GM12878 (cell line): ENCODE measurements at regions not wholly inside any gene's neighbourhood (a gene's known extent, or its start where the extent isn't known, plus 50 kb on each side); places are given as distances from the start of the nearest gene placed in this dataset.
"Not testable (repeated sequence)": the region's sequence is repeated elsewhere in the genome, so short reads cannot be mapped to it uniquely, and the experiment has no call there.

ENCODE experiments used
- ATAC-seq: fragments of 200-7000 bp; cut with Tn5 transposase; 3 replicates; pipeline ENCODE4 v1.9.1; 2020; ENCODE audit warnings: mild to moderate bottlenecking, moderate library complexity
- BruUV-seq: library from RNA; stranded (reverse); fragments of 400-500 nt; replicated peaks from 2 replicates; lab custom pipeline; 2021; lab: Mats Ljungman, UMichigan
- CTCF ChIA-PET: fragments of 300-600 bp; sonication (Branson Sonifier 250); formaldehyde crosslinking; extraction: SDS; loops from one replicate; lab custom pipeline; 2021; ENCODE audit warnings: inconsistent platforms; lab: Yijun Ruan, JAX
- POLR2A ChIA-PET: fragments of 350-600 bp; formaldehyde crosslinking; extraction: SDS; loops from one replicate; lab custom pipeline; 2021; ENCODE audit warnings: inconsistent platforms; lab: Charles Lee
- RAD21 ChIA-PET: fragments of 300-600 bp; sonication (Branson Sonifier 250); formaldehyde crosslinking; loops from one replicate; lab custom pipeline; 2023; ENCODE audit warnings: antibody characterized with exemption; ENCODE audit not compliant: unreplicated experiment; lab: Charles Lee
- SMC1A ChIA-PET: fragments of 300-600 bp; sonication (Branson Sonifier 250); formaldehyde crosslinking; loops from one replicate; lab custom pipeline; 2023; ENCODE audit not compliant: unreplicated experiment, uncharacterized antibody; lab: Charles Lee
- DNase-seq: peaks from one replicate; pipeline ENCODE4 v3.0.0-alpha.2; 2011; ENCODE audit warnings: low read depth, low spot score
- FAIRE-seq: peaks from 3 replicates; lab custom pipeline; 2011; peaks lifted over from hg19 to GRCh38; lab: Jason Lieb, UNC
- H2AFZ ChIP-seq: 2 replicates; pipeline ENCODE4 v1.6.0; 2011; ENCODE audit warnings: low read depth, low read length, control low read depth; ENCODE audit not compliant: control insufficient read depth
- H3K27ac ChIP-seq: 2 replicates; pipeline ENCODE4 v1.5.1; 2011; ENCODE audit warnings: control low read depth; ENCODE audit not compliant: control insufficient read depth, insufficient read depth
- H3K27me3 ChIP-seq, 2 experiments: replicated peaks in 1 of 2; 2 replicates each; pipeline versions ENCODE4 v1.6.0 to v1.6.1; 2011; ENCODE audit warnings: low read length in 1 of 2; ENCODE audit not compliant: control insufficient read depth in 2 of 2, insufficient read depth in 2 of 2
- H3K36me3 ChIP-seq, 2 experiments: 2 replicates each; pipeline ENCODE4 v1.5.1; 2011; ENCODE audit warnings: low read length in 1 of 2; ENCODE audit not compliant: control insufficient read depth in 2 of 2, insufficient read depth in 2 of 2
- H3K4me1 ChIP-seq: 2 replicates; pipeline ENCODE4 v1.6.1; 2011; ENCODE audit warnings: mild to moderate bottlenecking, low read length, moderate library complexity, mixed read lengths; ENCODE audit not compliant: control insufficient read depth, insufficient read depth
- H3K4me2 ChIP-seq: 2 replicates; pipeline ENCODE4 v1.6.0; 2011; ENCODE audit warnings: control low read depth; ENCODE audit not compliant: control insufficient read depth, insufficient read depth
- H3K4me3 ChIP-seq: fragments of 200-600 bp; sonication (generic); 2 replicates; pipeline ENCODE4 v1.5.1; 2016
- H3K79me2 ChIP-seq: 2 replicates; pipeline ENCODE4 v1.6.0; 2011; ENCODE audit warnings: low read length; ENCODE audit not compliant: control insufficient read depth, insufficient read depth
- H3K9ac ChIP-seq: 2 replicates; pipeline ENCODE4 v1.8.0; 2011; ENCODE audit warnings: low read length, control low read depth, mixed read lengths; ENCODE audit not compliant: control insufficient read depth, insufficient read depth
- H3K9me3 ChIP-seq: replicated peaks from 3 replicates; pipeline ENCODE4 v1.5.1; 2011; ENCODE audit warnings: mild to moderate bottlenecking, low read length; ENCODE audit not compliant: control insufficient read depth, insufficient read depth
- H4K20me1 ChIP-seq: 2 replicates; pipeline ENCODE4 v1.6.0; 2011; ENCODE audit not compliant: control insufficient read depth, insufficient read depth
- ATF7 ChIP-seq: fragments of 450-650 bp; IDR thresholded peaks from 2 replicates; pipeline ENCODE4 v1.6.1; 2016; ENCODE audit warnings: low read depth, mild to moderate bottlenecking
- HDAC2 ChIP-seq: fragments of 200-600 bp; sonication (generic); IDR thresholded peaks from 2 replicates; pipeline ENCODE4 v1.6.1; 2017
- MXI1 ChIP-seq: fragments of 150-350 bp; IDR thresholded peaks from 2 replicates; pipeline ENCODE4 v1.6.1; 2011; ENCODE audit warnings: low read depth, mild to moderate bottlenecking, inconsistent platforms, low read length, improper control_type of control experiment
- POLR2AphosphoS2 ChIP-seq: IDR thresholded peaks from 2 replicates; pipeline ENCODE4 v1.6.1; 2011; ENCODE audit warnings: low read depth, mild to moderate bottlenecking, low read length, improper control_type of control experiment, moderate library complexity
- ZNF384 ChIP-seq: IDR thresholded peaks from 2 replicates; pipeline ENCODE4 v1.6.1; 2012; ENCODE audit warnings: low read depth, mild to moderate bottlenecking, low read length, improper control_type of control experiment, borderline replicate concordance
- WGBS: methylation state at CpG from one replicate; pipeline ENCODE4 v1.1.6; 2016; ENCODE audit warnings: low lambda C conversion rate; ENCODE audit not compliant: insufficient replicate concordance, insufficient coverage; ENCODE audit errors: missing lambda C conversion rate; 5-methylcytosine and 5-hydroxymethylcytosine counted together
- in situ Hi-C: fragments of 300-500 bp; cut with MboI; formaldehyde crosslinking; loops from 9 replicates; pipeline ENCODE4 v1.14.3; 2018; ENCODE audit warnings: mixed read lengths
- intact Hi-C: fragments of 100-400 bp; cut with micrococcal nuclease; formaldehyde crosslinking; loops from one replicate; pipeline ENCODE4 v1.14.2; 2022; ENCODE audit not compliant: unreplicated experiment

DNA sequence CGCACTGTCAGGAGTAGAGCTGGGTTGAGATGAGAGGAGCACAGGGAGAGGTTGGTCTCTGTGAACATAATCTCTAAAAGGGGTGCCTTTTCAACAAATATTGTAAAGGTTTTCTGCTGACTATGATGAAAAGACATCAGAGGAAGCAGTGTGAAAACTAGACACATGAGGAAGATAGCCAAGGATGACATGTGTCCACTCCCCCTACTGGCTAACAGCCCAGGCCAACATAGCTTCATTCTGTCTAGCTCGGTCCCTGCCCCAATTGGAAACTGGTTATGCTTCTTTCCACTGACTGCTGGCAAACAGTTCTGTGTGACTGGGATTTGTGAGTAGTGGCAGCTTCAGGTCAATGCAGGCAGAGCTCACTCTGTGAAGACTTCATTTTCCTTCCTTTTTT, 115.4 kb upstream of the ESX1 start:
- Histone ChIP-seq H3K27ac (no peak overlapping the region), H3K4me3 (no peak overlapping the region), H3K4me1 (no peaks in the 10 kb centered on the region), H3K79me2 (no peaks in the 10 kb centered on the region), H3K36me3 (no peaks in the 10 kb centered on the region), H4K20me1 (no peaks in the 10 kb centered on the region), H3K9ac (no peak overlapping the region), H3K4me2 (no peak overlapping the region), H3K9me3 (no peaks in the 10 kb centered on the region)
- in situ Hi-C loops (no loop called here), intact Hi-C loops (no loop called here)
- BruUV-seq: no TSS peak
- ChIA-PET RAD21 (no interaction called here), POLR2A (no interaction called here), CTCF (no interaction called here)
- ATAC-seq (no peak), FAIRE-seq (no peak)
- 12% methylated on average over 2 of the region's 2 CpGs for WGBS
- TF ChIP-seq HDAC2: no peak
- no peak for TF ChIP-seq POLR2AphosphoS2
- TF ChIP-seq MXI1: no peak
- no peak for TF ChIP-seq ATF7
- no peak for TF ChIP-seq ZNF384
- TF ChIP-seq, all 136 proteins: peak for 0
- SMC1A ChIA-PET: no interaction called here
- no peak for DNase-seq
- no peaks in the 10 kb centered on the region for H3K27me3 ChIP-seq
- no peak overlapping the region for H2AFZ ChIP-seq

DNA sequence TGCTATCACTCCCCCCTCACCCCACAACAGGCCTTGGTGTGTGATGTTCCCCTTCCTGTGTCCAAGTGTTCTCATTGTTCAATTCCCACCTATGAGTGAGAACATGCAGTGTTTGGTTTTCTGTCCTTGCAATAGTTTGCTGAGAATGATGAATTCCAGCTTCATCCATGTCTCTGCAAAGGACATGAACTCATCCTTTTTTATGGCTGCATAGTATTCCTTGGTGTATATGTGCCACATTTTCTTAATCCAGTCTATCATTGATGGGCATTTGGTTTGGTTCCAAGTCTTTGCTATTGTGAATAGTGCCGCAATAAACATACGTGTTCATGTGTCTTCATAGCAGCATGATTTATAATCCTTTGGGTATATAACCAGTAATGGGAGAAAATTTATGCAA, 106.0 kb upstream of the ESX1 start:
- ATAC-seq, intact Hi-C loops, DNase-seq, H3K27ac ChIP-seq, BruUV-seq, CTCF ChIA-PET, H4K20me1 ChIP-seq, H3K79me2 ChIP-seq, H3K9ac ChIP-seq, H3K4me1 ChIP-seq, in situ Hi-C loops, FAIRE-seq, H3K27me3 ChIP-seq, H2AFZ ChIP-seq, H3K9me3 ChIP-seq, H3K4me3 ChIP-seq, H3K36me3 ChIP-seq, POLR2A ChIA-PET, SMC1A ChIA-PET, RAD21 ChIA-PET, H3K4me2 ChIP-seq: not testable (repeated sequence)
- 100% methylated on average over 2 of the region's 2 CpGs for WGBS
